IPS-18a (cell line): ENCODE measurements at regions not wholly inside any gene's neighbourhood (a gene's known extent, or its start where the extent isn't known, plus 50 kb on each side); places are given as distances from the start of the nearest gene placed in this dataset.
A peak's percentile ranks its signal among the peaks of the same experiment; 100 is the strongest.

Experiments
- H3K27ac ChIP-seq: one replicate; pipeline ENCODE4 v1.5.1; 2013; ENCODE audit warnings: low read length
- H3K27me3 ChIP-seq: one replicate; pipeline ENCODE4 v1.6.1; 2013; ENCODE audit warnings: mild to moderate bottlenecking, low read length; ENCODE audit not compliant: control insufficient read depth, insufficient read depth
- H3K36me3 ChIP-seq: one replicate; pipeline ENCODE4 v1.6.1; 2013; ENCODE audit warnings: low read depth, low read length; ENCODE audit not compliant: control insufficient read depth
- H3K4me1 ChIP-seq: one replicate; pipeline ENCODE4 v1.6.1; 2013; ENCODE audit warnings: low read depth, low read length; ENCODE audit not compliant: control insufficient read depth
- H3K4me3 ChIP-seq: one replicate; pipeline ENCODE4 v1.5.1; 2013; ENCODE audit warnings: low read length
- H3K9ac ChIP-seq: one replicate; pipeline ENCODE4 v1.6.1; 2013; ENCODE audit warnings: mild to moderate bottlenecking, low read length, moderate library complexity
- H3K9me3 ChIP-seq: one replicate; pipeline ENCODE4 v1.6.1; 2013; ENCODE audit warnings: low read depth, low read length; ENCODE audit not compliant: control insufficient read depth

GRCh38 chr9:16213781-16214515 lies 656.5 kb downstream of the BNC2 start:
- no peaks in the 10 kb centered on the region for H3K4me1 ChIP-seq
- H3K36me3 ChIP-seq: no peaks in the 10 kb centered on the region
- no peaks in the 10 kb centered on the region for H3K27me3 ChIP-seq
- H3K27ac ChIP-seq: no peak overlapping the region
- no peak overlapping the region for H3K9ac ChIP-seq
- no peaks in the 10 kb centered on the region for H3K9me3 ChIP-seq
- no peak overlapping the region for H3K4me3 ChIP-seq

GRCh38 chr9:16214677-16215352 lies 655.7 kb downstream of the BNC2 start:
- Histone ChIP-seq H3K27ac (no peak overlapping the region), H3K9me3 (no peaks in the 10 kb centered on the region), H3K9ac (no peak overlapping the region), H3K4me3 (no peak overlapping the region), H3K4me1 (no peaks in the 10 kb centered on the region), H3K36me3 (no peaks in the 10 kb centered on the region), H3K27me3 (no peaks in the 10 kb centered on the region)

DNA sequence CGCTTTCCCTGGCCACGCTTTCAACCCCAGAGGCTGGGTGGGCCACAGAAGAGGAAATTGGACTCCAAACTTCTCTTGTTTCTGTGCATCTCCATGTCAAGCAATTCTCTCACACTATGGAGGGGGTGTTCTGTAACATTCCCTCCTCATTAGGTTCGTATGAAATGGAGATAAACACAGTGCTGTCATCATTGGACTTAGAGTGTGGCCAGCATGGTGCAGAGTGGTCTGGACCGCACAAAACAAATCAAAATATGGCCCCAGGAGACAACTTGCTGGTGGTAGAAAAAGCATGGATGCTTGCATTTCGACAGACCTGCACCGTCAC lies 655.2 kb downstream of the BNC2 start:
- no peaks in the 10 kb centered on the region for H3K4me1 ChIP-seq
- no peaks in the 10 kb centered on the region for H3K36me3 ChIP-seq
- H3K27me3 ChIP-seq: no peaks in the 10 kb centered on the region
- H3K27ac ChIP-seq: no peak overlapping the region
- H3K9me3 ChIP-seq: no peaks in the 10 kb centered on the region
- H3K4me3 ChIP-seq: no peak overlapping the region
- no peak overlapping the region for H3K9ac ChIP-seq

GRCh38 chr9:16217943-16218701 lies 652.3 kb downstream of the BNC2 start:
- Histone ChIP-seq H3K27ac (no peak overlapping the region), H3K27me3 (no peaks in the 10 kb centered on the region), H3K36me3 (no peaks in the 10 kb centered on the region), H3K9ac (no peak overlapping the region), H3K4me1 (peaks cover 14% of the 10 kb centered on the region), H3K4me3 (no peak overlapping the region), H3K9me3 (no peaks in the 10 kb centered on the region)

GRCh38 chr9:16221366-16221765 lies 649.1 kb downstream of the BNC2 start:
- peaks cover 17% of the 10 kb centered on the region for H3K4me1 ChIP-seq
- H3K27ac ChIP-seq: no peak overlapping the region
- H3K27me3 ChIP-seq: no peaks in the 10 kb centered on the region
- no peak overlapping the region for H3K9ac ChIP-seq
- no peaks in the 10 kb centered on the region for H3K36me3 ChIP-seq
- no peaks in the 10 kb centered on the region for H3K9me3 ChIP-seq
- no peak overlapping the region for H3K4me3 ChIP-seq

- no peak overlapping the region for H3K9ac ChIP-seq
- H3K9me3 ChIP-seq: no peaks in the 10 kb centered on the region
- H3K27ac ChIP-seq: no peak overlapping the region
- H3K36me3 ChIP-seq: no peaks in the 10 kb centered on the region
- H3K4me1 ChIP-seq: peaks cover 17% of the 10 kb centered on the region
- H3K4me3 ChIP-seq: peak overlapping the region; percentile 25
- no peaks in the 10 kb centered on the region for H3K27me3 ChIP-seq
These were observed 648.5 kb downstream of the BNC2 start for GRCh38 chr9:16221822-16222547.

- Histone ChIP-seq H3K36me3 (no peaks in the 10 kb centered on the region), H3K4me3 (no peak overlapping the region), H3K4me1 (peaks cover 17% of the 10 kb centered on the region), H3K9me3 (no peaks in the 10 kb centered on the region), H3K9ac (no peak overlapping the region), H3K27me3 (no peaks in the 10 kb centered on the region), H3K27ac (no peak overlapping the region)
These were observed 647.2 kb downstream of the BNC2 start for GRCh38 chr9:16223074-16223871.

DNA sequence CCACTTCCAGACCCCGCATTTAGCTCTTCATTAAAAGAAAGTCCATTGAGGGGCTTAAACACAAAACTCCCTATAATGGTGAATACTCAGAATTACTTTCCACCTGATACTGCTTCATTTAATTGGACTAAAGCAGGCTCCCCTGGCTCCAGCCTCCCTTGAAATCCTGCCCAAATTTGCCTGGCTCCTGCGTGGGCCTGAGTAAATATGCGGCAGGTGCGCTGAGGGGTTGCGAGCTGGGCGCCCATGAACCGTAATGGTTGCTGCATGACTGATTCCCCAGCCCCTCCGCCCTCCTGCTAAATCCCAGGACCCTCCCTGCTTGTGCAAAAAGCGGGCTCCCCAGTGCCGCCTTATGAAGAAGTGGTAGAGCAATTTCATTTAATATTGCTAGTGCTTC lies 639.7 kb downstream of the BNC2 start:
- Histone ChIP-seq H3K9ac (no peak overlapping the region), H3K27ac (no peak overlapping the region), H3K4me1 (no peaks in the 10 kb centered on the region), H3K27me3 (no peaks in the 10 kb centered on the region), H3K36me3 (no peaks in the 10 kb centered on the region), H3K4me3 (no peak overlapping the region), H3K9me3 (no peaks in the 10 kb centered on the region)

DNA sequence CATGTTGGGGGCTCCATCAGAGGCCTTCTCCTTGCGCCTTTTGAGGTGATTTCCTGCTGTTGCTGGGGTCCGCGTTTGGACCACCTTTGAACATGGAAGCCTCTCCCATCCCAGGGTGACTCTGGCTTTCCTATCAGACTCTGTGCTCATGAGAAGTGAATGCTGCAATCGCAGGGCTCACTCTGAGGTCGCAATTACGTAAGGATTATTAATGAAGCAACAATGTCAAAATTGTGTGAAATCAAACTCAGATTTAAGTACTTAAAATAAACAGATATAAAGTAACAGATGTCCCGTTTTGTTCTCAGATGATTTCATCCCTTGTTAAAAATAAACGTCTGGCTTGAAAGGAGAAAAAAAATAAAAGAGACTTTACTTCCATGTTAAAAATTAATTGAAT lies 634.2 kb downstream of the BNC2 start:
- H3K27ac ChIP-seq: no peak overlapping the region
- H3K4me3 ChIP-seq: no peak overlapping the region
- H3K9me3 ChIP-seq: no peaks in the 10 kb centered on the region
- H3K9ac ChIP-seq: no peak overlapping the region
- H3K36me3 ChIP-seq: no peaks in the 10 kb centered on the region
- no peaks in the 10 kb centered on the region for H3K4me1 ChIP-seq
- H3K27me3 ChIP-seq: no peaks in the 10 kb centered on the region

GRCh38 chr9:16236882-16237281 lies 633.6 kb downstream of the BNC2 start:
- H3K4me3 ChIP-seq: no peak overlapping the region
- no peak overlapping the region for H3K27ac ChIP-seq
- H3K9ac ChIP-seq: no peak overlapping the region
- no peaks in the 10 kb centered on the region for H3K9me3 ChIP-seq
- no peaks in the 10 kb centered on the region for H3K36me3 ChIP-seq
- H3K4me1 ChIP-seq: no peaks in the 10 kb centered on the region
- no peaks in the 10 kb centered on the region for H3K27me3 ChIP-seq
